ENCODE measurements at regions not wholly inside any gene's neighbourhood (a gene's known extent, or its start where the extent isn't known, plus 50 kb on each side); places are given as distances from the start of the nearest gene placed in this dataset.

DNA sequence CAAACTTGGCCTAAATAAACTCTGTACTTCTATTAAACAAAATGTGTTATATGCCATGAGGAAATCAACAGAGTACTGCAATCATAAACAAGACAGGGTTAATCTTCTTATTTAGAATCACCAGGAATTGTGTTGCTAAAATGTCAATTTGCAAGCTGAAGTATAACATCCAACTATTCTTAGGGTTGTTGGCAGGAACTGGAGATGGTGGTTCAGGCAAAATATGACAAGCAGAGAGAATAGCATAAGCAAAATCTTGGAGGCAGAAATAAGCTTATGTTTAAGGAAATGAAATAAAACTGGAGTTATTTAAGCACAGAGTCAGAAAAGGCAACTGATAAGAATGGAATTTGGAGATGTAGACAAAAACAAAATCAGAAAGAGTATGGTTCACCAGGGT lies 463.8 kb upstream of the SLC8A1 start:
- TF ChIP-seq, protein P1, sequence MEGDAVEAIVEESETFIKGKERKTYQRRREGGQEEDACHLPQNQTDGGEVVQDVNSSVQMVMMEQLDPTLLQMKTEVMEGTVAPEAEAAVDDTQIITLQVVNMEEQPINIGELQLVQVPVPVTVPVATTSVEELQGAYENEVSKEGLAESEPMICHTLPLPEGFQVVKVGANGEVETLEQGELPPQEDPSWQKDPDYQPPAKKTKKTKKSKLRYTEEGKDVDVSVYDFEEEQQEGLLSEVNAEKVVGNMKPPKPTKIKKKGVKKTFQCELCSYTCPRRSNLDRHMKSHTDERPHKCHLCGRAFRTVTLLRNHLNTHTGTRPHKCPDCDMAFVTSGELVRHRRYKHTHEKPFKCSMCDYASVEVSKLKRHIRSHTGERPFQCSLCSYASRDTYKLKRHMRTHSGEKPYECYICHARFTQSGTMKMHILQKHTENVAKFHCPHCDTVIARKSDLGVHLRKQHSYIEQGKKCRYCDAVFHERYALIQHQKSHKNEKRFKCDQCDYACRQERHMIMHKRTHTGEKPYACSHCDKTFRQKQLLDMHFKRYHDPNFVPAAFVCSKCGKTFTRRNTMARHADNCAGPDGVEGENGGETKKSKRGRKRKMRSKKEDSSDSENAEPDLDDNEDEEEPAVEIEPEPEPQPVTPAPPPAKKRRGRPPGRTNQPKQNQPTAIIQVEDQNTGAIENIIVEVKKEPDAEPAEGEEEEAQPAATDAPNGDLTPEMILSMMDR (conservative IDR thresholded peaks at IDR 0.05; ENCODE audit: low read length), result no peak
- no peak for TF ChIP-seq EZH2phosphoT487 (IDR thresholded peaks at IDR 0.05; ENCODE audit: borderline replicate concordance, low read depth, low read length)
